ENCODE measurements at regions not wholly inside any gene's neighbourhood (a gene's known extent, or its start where the extent isn't known, plus 50 kb on each side); places are given as distances from the start of the nearest gene placed in this dataset.
"Not testable (repeated sequence)": the region's sequence is repeated elsewhere in the genome, so short reads cannot be mapped to it uniquely, and the experiment has no call there.

DNA sequence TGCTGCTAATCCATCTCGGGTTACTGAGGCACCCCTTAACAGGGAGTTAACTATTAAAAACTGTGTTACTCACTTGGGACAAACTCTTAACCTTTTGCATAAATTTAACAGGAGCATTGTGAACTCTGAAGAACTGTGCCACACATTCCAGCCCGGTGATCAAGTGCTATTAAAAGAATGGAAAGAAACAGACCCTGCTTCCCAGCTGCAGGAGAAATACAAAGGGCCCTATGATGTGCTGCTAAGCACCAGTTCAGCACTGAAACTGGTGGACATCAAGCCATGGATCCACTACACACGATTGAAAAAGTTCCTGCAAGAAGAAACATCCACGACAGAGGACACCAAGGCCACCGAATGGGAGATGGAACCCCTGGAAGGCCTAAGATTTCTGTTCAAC is 114.7 kb upstream of the PLCL2 start:
- DNase-seq (ENCODE audit: low read depth, low spot score): no peak
- Histone ChIP-seq H3K36me3 (ENCODE audit: control insufficient read depth in 1 of 2, insufficient read depth in 2 of 2, low read length in 2 of 2) (no peaks in the 10 kb centered on the region), H3K27ac (ENCODE audit: low read depth, low read length) (no peak overlapping the region), H4K20me1 (ENCODE audit: insufficient read depth) (no peaks in the 10 kb centered on the region), H3K9me2 (ENCODE audit: insufficient read depth) (no peaks in the 10 kb centered on the region), H3K9ac (ENCODE audit: low read length) (no peak overlapping the region), H3K4me2 (ENCODE audit: low read length) (no peak overlapping the region), H3K4me1 (ENCODE audit: control insufficient read depth in 1 of 2, insufficient read depth in 2 of 2, low read length in 2 of 2) (no peaks in the 10 kb centered on the region), H3K27me3 (ENCODE audit: insufficient read depth, low read length) (no peaks in the 10 kb centered on the region), H3K9me3 (ENCODE audit: control insufficient read depth in 1 of 2, insufficient read depth in 1 of 2, low read depth in 1 of 2, low read length in 2 of 2) (no peaks in the 10 kb centered on the region), H3K4me3 (replicated peaks in 1 of 2; ENCODE audit: low read depth in 1 of 2, low read length in 2 of 2) (no peak overlapping the region), H2AFZ (ENCODE audit: low read depth, low read length, poor library complexity, severe bottlenecking) (no peak overlapping the region), H3K79me2 (ENCODE audit: insufficient read depth, low read length) (no peaks in the 10 kb centered on the region)
- RAD21 ChIA-PET (ENCODE audit: low non-redundant PET in 1 of 2, low total read pairs in 2 of 2, uncharacterized antibody in 2 of 2, unreplicated experiment in 2 of 2): no interaction called here
- no peak for ATAC-seq
- TF ChIP-seq POLR2A (IDR thresholded peaks at IDR 0.05; ENCODE audit: borderline replicate concordance, extremely low read depth, insufficient read depth, insufficient read length) (no peak), YY1 (IDR thresholded peaks at IDR 0.05; ENCODE audit: extremely low read depth, insufficient replicate concordance, low read depth, low read length) (no peak), CEBPB (IDR thresholded peaks at IDR 0.05; ENCODE audit: low read depth) (no peak), TCF7L2 (IDR thresholded peaks at IDR 0.05; ENCODE audit: borderline replicate concordance, extremely low read depth, insufficient read depth, insufficient read length) (no peak), ZNF274 (IDR thresholded peaks at IDR 0.05; ENCODE audit: low read depth, low read length) (no peak), SIN3A (IDR thresholded peaks at IDR 0.05; ENCODE audit: low read depth) (no peak)
- TF ChIP-seq, protein P1, sequence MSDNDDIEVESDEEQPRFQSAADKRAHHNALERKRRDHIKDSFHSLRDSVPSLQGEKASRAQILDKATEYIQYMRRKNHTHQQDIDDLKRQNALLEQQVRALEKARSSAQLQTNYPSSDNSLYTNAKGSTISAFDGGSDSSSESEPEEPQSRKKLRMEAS (IDR thresholded peaks at IDR 0.05): no peak
- CTCF ChIA-PET: no interaction called here
- intact Hi-C loops (cut with micrococcal nuclease): no loop called here
- POLR2A ChIA-PET: no interaction called here
- no TSS peak for BruUV-seq (replicated peaks)

GRCh38 chr3:16770792-16771191 is 114.0 kb upstream of the PLCL2 start:
- ChIA-PET RAD21 (ENCODE audit: low non-redundant PET in 1 of 2, low total read pairs in 2 of 2, uncharacterized antibody in 2 of 2, unreplicated experiment in 2 of 2) (no interaction called here), CTCF (no interaction called here), POLR2A (no interaction called here)
- Histone ChIP-seq H3K27ac (ENCODE audit: low read depth, low read length) (no peak overlapping the region), H3K9ac (ENCODE audit: low read length) (no peak overlapping the region), H3K4me2 (ENCODE audit: low read length) (no peak overlapping the region), H3K9me2 (ENCODE audit: insufficient read depth) (no peaks in the 10 kb centered on the region), H3K79me2 (ENCODE audit: insufficient read depth, low read length) (no peaks in the 10 kb centered on the region), H3K27me3 (ENCODE audit: insufficient read depth, low read length) (no peaks in the 10 kb centered on the region), H3K4me1 (ENCODE audit: control insufficient read depth in 1 of 2, insufficient read depth in 2 of 2, low read length in 2 of 2) (no peaks in the 10 kb centered on the region), H3K4me3 (replicated peaks in 1 of 2; ENCODE audit: low read depth in 1 of 2, low read length in 2 of 2) (no peak overlapping the region), H3K9me3 (ENCODE audit: control insufficient read depth in 1 of 2, insufficient read depth in 1 of 2, low read depth in 1 of 2, low read length in 2 of 2) (no peaks in the 10 kb centered on the region), H2AFZ (ENCODE audit: low read depth, low read length, poor library complexity, severe bottlenecking) (no peak overlapping the region), H3K36me3 (ENCODE audit: control insufficient read depth in 1 of 2, insufficient read depth in 2 of 2, low read length in 2 of 2) (no peaks in the 10 kb centered on the region), H4K20me1 (ENCODE audit: insufficient read depth) (no peaks in the 10 kb centered on the region)
- TF ChIP-seq ZNF274 (IDR thresholded peaks at IDR 0.05; ENCODE audit: low read depth, low read length): no peak
- no peak for TF ChIP-seq SP1 (IDR thresholded peaks at IDR 0.05; ENCODE audit: low read depth)
- no peak for TF ChIP-seq SIN3A (IDR thresholded peaks at IDR 0.05; ENCODE audit: low read depth)
- TF ChIP-seq EZH2phosphoT487 (IDR thresholded peaks at IDR 0.05; ENCODE audit: borderline replicate concordance): no peak
- TF ChIP-seq CBX3 (IDR thresholded peaks at IDR 0.05; ENCODE audit: low read depth): no peak
- no peak for ATAC-seq
- intact Hi-C loops (cut with micrococcal nuclease): no loop called here
- no TSS peak for BruUV-seq (replicated peaks)
- DNase-seq (ENCODE audit: low read depth, low spot score): no peak

DNA sequence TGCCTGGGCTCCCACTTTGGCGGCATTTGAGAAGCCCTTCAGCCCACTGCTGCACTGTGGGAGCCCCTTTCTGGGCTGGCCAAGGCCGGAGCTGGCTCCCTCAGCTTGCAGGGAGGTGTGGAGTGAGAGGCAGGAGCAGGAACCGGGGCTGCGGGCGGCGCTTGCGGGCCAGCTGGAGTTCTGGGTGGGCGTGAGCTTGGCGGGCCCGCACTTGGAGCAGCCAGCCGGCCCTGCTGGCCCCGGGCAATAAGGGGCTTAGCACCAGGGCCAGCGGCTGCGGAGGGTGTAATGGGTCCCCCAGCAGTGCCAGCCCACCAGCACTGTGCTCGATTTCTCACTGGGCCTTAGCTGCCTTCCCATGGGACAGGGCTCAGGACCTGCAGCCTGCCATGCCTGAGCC is 111.2 kb upstream of the PLCL2 start:
- H3K79me2 ChIP-seq (ENCODE audit: insufficient read depth, low read length); H3K27ac ChIP-seq (ENCODE audit: low read depth, low read length); H3K9ac ChIP-seq (ENCODE audit: low read length); H3K27me3 ChIP-seq (ENCODE audit: insufficient read depth, low read length); H3K9me2 ChIP-seq (ENCODE audit: insufficient read depth); RAD21 ChIA-PET (ENCODE audit: low non-redundant PET in 1 of 2, low total read pairs in 2 of 2, uncharacterized antibody in 2 of 2, unreplicated experiment in 2 of 2); POLR2A ChIA-PET; BruUV-seq (replicated peaks); ATAC-seq; H3K36me3 ChIP-seq (ENCODE audit: control insufficient read depth in 1 of 2, insufficient read depth in 2 of 2, low read length in 2 of 2); H3K4me1 ChIP-seq (ENCODE audit: control insufficient read depth in 1 of 2, insufficient read depth in 2 of 2, low read length in 2 of 2); H4K20me1 ChIP-seq (ENCODE audit: insufficient read depth); H3K9me3 ChIP-seq (ENCODE audit: control insufficient read depth in 1 of 2, insufficient read depth in 1 of 2, low read depth in 1 of 2, low read length in 2 of 2); H2AFZ ChIP-seq (ENCODE audit: low read depth, low read length, poor library complexity, severe bottlenecking); intact Hi-C loops (cut with micrococcal nuclease); H3K4me2 ChIP-seq (ENCODE audit: low read length); CTCF ChIA-PET; DNase-seq (ENCODE audit: low read depth, low spot score); H3K4me3 ChIP-seq (replicated peaks in 1 of 2; ENCODE audit: low read depth in 1 of 2, low read length in 2 of 2): not testable (repeated sequence)

GRCh38 chr3:16774536-16774935 is 110.2 kb upstream of the PLCL2 start:
- H3K4me3 ChIP-seq (replicated peaks in 1 of 2; ENCODE audit: low read depth in 1 of 2, low read length in 2 of 2); H3K36me3 ChIP-seq (ENCODE audit: control insufficient read depth in 1 of 2, insufficient read depth in 2 of 2, low read length in 2 of 2); H3K9me3 ChIP-seq (ENCODE audit: control insufficient read depth in 1 of 2, insufficient read depth in 1 of 2, low read depth in 1 of 2, low read length in 2 of 2); ATAC-seq; H3K27me3 ChIP-seq (ENCODE audit: insufficient read depth, low read length); H3K4me1 ChIP-seq (ENCODE audit: control insufficient read depth in 1 of 2, insufficient read depth in 2 of 2, low read length in 2 of 2); H2AFZ ChIP-seq (ENCODE audit: low read depth, low read length, poor library complexity, severe bottlenecking); H4K20me1 ChIP-seq (ENCODE audit: insufficient read depth); CTCF ChIA-PET; H3K79me2 ChIP-seq (ENCODE audit: insufficient read depth, low read length); RAD21 ChIA-PET (ENCODE audit: low non-redundant PET in 1 of 2, low total read pairs in 2 of 2, uncharacterized antibody in 2 of 2, unreplicated experiment in 2 of 2); DNase-seq (ENCODE audit: low read depth, low spot score); POLR2A ChIA-PET; intact Hi-C loops (cut with micrococcal nuclease); H3K9ac ChIP-seq (ENCODE audit: low read length); H3K4me2 ChIP-seq (ENCODE audit: low read length); BruUV-seq (replicated peaks); H3K9me2 ChIP-seq (ENCODE audit: insufficient read depth); H3K27ac ChIP-seq (ENCODE audit: low read depth, low read length): not testable (repeated sequence)

All from HCT116 (cell line).